GM12872 (cell line): ENCODE measurements at regions not wholly inside any gene's neighbourhood (a gene's known extent, or its start where the extent isn't known, plus 50 kb on each side); places are given as distances from the start of the nearest gene placed in this dataset.

Source experiments
- TF ChIP-seq, protein P1 (sequence below): IDR thresholded peaks from 3 replicates; pipeline ENCODE4 v1.5.1; 2011; ENCODE audit warnings: low read depth, mild to moderate bottlenecking, low read length, moderate library complexity; ENCODE audit not compliant: insufficient read depth

DNA sequence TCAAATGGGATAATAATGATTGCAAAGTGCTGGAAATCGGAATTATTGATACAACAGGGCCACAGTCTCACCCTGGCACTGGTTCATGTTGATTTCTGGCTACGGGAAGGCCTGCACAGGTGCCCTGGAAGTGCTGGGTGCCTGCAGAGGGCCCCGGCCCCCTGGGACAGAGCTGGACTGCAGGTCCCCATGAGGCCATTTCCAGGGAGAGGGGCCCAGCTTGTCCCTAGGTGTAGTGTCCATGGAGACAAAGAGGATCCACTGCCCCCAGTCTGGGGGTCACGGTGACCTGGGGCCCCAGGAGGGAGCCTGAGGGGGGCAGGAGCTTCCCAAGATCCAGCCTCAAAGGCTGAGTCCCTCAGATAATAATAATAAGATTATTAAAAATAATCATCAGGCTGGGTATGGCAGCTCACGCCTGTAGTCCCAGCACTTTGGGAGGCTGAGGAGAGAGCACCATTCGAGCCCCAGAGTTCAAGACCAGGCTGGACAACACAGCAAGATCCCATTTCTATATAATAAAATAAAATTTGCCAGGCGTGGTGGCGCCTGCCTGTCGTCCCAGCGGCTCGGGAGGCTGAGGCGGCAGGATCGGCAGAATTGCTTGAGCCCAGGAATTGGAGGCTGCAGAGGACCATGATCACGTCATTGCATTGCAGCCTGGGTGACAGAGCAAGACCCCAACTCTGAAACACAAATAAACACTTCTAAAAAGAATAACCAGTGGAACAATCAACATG, 98.1 kb downstream of the MICALL2 start:
- TF ChIP-seq, protein P1, sequence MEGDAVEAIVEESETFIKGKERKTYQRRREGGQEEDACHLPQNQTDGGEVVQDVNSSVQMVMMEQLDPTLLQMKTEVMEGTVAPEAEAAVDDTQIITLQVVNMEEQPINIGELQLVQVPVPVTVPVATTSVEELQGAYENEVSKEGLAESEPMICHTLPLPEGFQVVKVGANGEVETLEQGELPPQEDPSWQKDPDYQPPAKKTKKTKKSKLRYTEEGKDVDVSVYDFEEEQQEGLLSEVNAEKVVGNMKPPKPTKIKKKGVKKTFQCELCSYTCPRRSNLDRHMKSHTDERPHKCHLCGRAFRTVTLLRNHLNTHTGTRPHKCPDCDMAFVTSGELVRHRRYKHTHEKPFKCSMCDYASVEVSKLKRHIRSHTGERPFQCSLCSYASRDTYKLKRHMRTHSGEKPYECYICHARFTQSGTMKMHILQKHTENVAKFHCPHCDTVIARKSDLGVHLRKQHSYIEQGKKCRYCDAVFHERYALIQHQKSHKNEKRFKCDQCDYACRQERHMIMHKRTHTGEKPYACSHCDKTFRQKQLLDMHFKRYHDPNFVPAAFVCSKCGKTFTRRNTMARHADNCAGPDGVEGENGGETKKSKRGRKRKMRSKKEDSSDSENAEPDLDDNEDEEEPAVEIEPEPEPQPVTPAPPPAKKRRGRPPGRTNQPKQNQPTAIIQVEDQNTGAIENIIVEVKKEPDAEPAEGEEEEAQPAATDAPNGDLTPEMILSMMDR: no peak

DNA sequence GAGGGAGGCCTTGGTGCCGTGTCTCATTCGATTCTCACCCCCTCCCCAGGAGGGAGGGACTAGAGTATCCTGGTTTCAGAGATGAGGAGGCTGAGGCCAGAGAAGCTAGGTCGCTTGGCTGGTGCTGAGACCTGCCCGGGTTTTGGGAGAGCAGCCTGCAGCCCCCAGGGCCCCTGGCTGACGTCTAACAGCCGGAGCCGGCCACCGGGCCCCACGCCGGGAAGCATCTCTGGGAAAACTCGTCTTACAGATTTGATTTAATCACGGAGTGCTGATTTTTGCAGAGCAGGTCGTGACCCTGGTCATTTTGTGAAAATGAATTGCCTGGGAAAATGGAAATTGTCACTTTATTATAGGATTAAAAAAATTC, 97.5 kb downstream of the MICALL2 start:
- TF ChIP-seq, protein P1: no peak

DNA sequence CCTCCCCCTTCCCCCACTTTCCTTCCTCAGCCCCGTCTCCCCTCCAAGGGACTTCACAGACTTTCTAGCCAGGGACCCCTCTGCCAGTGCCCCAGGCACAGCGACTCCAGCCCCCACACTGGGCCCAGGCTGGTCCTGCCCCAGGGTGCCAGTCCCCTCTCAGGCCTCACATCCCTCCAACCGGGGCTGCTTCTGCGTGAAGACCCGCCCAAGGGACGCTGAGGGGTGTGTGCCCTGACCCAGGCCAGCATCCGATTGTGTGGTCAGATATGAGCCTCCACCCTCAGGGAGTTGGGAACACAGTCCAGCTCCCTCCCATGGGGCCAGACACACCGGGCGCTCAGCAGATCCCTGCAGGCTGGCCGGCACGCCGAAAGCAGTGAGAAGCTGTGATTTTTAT, 97.0 kb downstream of the MICALL2 start:
- TF ChIP-seq, protein P1: no peak

DNA sequence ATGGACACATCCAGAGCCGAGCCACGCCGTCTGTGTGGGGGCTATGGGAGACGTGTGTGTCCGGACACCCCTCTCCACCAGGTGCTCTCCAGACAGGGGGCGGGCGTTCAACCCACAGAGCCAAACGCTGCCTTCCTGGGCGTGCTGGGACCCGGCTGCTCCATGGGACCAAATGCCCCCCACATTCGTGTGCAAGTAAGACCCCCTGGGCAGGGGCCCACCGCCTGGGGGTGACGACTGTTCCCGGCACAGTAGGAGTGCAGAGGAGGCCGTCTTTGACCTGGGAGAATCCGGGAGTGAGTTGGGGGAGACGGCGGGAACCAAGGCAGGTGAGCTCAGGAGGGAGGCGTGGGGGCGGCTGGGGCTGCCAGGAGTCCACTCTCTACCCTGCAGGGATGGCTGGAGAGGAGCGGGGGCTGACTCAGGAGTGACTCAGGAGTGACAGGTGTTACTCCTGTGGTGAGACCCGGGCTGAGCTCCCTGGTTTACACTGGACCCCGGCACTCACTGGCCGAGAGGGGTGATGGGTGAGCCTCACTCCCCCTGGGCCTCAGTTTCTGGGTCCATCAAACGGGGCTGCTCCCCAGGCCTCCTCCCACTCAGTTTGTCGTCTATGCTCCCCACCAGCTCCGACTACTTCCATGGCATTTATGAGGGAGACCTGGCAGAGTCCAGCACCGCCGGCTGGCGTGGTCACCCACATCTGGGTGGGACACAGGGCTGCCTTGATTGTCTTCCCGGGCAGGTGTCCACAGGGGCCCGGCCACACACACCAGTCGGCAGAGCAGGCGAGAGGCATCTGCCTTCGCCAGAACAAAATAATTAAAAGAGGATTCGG, 95.0 kb downstream of the MICALL2 start:
- TF ChIP-seq, protein P1: no peak

DNA sequence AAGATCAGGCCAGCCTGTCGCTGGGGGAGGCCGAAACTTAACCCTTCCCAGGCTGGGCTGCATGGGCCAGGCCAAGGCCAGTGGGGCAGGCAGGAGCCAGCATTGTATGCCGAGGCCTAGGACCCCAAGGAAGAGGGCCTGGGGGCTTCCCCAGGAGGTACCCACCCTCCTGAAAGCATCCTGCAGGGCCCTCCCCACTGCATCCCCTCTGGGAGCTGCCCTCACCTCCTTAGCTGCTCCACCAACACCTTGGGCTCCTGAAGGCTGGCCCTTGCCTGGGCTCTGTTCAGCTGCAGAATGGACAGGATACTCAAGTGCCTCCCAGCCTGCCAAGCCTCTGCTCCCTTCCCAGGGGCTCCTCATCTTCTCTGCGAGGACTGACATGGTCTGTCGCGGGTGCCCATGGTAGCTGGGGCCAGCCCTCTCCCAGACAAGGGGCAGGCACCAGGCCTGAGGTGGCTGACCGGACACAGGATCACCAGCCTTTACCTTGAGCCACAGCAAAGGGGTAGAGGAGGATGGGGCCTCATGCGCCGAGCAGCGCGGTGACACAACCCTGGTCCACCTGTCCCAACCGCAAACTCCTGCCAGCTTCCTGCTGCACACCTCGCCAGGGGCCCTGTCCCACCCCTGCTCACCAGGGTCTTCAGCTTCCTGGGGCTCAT, 94.2 kb downstream of the MICALL2 start:
- TF ChIP-seq, protein P1: no peak

DNA sequence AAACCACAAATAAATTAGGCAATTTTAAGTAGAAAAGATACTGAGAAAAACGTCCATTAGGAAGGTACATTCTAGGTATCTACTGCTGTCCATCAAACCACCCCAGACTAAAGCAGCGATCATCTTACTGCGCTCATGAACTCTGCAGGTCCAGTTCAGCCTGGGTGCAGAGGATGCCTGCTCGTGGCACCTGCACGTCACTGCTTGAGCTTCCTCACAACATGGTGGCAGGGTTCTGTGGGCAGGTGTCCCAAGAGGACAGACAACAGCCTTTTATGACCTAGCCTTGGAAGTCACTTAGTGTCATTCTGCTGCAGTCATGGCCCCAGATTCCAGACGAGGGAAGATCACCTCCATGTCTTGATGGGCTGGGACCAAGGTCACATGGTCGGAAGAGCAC, 93.4 kb downstream of the MICALL2 start:
- TF ChIP-seq, protein P1: no peak

DNA sequence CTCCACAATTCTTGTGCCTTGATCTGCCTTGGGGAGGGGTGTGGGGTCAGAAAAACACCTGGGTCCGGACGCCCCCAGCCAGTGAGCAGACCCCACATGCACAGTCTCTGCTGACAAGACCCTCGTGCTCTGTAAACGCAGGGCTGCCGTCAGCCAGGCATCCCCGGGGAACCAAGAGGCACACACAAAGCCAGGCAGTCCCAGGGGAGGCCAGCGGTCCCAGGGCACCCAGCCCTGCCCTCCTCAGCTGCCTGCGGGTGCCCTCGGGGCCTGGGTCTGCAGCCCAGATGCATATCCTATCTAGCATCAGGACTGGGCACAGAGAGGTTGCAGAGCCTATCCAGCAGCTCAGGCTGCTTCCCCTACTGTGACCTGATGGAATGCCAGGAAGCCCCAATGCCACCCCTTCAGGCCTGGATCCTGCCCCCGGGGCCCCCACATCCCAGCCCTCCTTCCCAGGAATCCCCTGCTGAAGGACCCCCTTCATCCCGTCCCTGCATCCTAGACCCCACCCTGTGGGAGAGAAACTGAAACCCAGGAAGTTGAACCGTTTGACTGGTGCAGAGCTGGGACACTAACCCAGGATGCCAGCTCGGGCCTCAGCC, 92.4 kb downstream of the MICALL2 start:
- TF ChIP-seq, protein P1: no peak
